ENCODE measurements at regions not wholly inside any gene's neighbourhood (a gene's known extent, or its start where the extent isn't known, plus 50 kb on each side); places are given as distances from the start of the nearest gene placed in this dataset.

DNA sequence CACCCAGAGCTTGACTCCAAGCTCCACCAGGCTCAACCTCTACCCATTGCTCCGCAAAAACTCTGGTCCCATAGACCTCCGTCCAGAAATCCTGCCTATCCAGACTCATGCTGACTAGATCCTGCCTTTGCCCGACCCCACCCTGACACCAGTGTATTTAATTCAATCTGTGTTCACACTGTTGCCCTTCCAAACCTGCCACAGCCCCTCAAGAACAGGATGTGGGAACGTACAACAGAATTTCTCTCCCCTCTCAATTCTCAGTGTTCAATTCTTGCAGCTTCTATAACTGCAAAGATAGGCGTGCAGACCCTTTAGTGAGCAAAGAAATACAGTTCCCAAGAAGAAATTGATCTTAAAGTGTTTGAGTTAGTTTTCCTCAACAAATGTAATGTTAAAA, 154.2 kb upstream of the FRG1 start:
- DNase-seq (ENCODE audit: low read depth) = no peak
- no peak overlapping the region for H3K4me3 ChIP-seq (ENCODE audit: low read depth, low read length)
- TF ChIP-seq, protein P1, sequence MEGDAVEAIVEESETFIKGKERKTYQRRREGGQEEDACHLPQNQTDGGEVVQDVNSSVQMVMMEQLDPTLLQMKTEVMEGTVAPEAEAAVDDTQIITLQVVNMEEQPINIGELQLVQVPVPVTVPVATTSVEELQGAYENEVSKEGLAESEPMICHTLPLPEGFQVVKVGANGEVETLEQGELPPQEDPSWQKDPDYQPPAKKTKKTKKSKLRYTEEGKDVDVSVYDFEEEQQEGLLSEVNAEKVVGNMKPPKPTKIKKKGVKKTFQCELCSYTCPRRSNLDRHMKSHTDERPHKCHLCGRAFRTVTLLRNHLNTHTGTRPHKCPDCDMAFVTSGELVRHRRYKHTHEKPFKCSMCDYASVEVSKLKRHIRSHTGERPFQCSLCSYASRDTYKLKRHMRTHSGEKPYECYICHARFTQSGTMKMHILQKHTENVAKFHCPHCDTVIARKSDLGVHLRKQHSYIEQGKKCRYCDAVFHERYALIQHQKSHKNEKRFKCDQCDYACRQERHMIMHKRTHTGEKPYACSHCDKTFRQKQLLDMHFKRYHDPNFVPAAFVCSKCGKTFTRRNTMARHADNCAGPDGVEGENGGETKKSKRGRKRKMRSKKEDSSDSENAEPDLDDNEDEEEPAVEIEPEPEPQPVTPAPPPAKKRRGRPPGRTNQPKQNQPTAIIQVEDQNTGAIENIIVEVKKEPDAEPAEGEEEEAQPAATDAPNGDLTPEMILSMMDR (conservative IDR thresholded peaks at IDR 0.05; ENCODE audit: low read depth, low read length) = no peak

DNA sequence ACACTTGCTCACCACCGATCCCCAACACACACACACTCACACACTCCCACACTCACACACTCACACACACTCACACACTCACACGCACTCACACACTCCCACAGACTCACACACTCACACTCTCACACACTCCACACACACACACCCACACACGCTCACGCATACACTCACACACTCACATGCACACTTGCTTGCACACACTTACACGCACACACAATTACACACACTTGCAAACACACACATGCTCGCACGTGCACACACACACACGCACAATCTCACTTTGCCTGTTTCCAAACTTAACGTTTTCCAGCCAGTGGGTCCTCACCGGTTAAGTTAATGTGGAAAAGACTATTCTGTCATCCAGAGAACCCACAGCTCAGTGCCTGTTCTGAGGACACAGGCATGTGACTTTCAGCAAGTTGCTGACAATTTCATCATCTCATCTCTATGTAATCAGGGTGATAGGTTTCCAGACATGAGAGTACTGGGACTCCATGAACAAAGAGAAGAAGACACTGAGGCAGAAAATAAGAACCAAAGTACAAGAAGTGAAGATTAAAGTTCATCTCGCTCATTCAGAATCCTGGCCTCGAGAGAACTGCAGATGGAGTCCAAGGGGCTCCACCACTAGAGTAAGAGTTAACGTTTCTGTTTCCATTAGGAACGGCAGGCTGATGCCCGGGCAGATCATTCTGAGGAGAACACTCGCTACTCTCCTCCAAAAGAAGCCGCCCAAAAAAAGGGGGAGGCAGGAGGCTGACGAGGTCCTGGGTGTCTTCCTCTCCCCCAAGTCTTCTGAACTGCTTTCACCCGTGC, 153.2 kb upstream of the FRG1 start:
- no peak for DNase-seq (ENCODE audit: low read depth)
- TF ChIP-seq, protein P1 (conservative IDR thresholded peaks at IDR 0.05; ENCODE audit: low read depth, low read length) = no peak
- H3K4me3 ChIP-seq (ENCODE audit: low read depth, low read length) = no peak overlapping the region

DNA sequence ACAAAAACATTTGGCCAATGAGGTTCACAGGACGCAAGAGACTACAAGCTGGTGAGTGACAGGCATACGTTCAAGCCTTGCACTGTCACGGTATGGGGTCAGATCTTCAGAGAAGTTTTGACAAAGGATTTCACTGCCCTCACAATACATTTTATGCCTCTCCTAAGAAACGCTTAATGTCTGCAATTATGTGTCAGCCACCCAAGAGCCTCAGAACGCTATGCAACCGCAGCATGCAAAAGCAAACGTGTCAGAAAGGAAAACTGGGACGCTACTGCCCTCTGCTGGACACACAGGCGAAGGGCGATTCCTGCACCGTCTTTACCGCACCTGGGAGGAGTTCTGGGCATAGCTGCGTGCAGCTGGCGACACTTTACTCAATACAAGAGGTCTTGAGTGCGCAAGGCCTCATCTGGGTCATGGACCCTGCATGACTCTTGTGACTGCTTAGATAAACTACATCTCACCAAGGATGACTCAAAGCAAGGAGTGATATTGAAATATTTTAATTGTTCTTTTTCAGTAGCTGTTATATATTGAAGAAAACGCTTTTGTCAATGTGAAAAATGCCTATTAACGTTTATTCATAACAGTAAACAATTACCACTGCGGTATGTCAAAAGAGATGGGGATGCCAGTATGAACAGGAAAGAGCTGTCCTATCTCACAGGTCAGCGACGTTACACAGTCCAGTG, 147.6 kb upstream of the FRG1 start:
- TF ChIP-seq, protein P1 (conservative IDR thresholded peaks at IDR 0.05; ENCODE audit: low read depth, low read length) = peak; percentile 86
- DNase-seq (ENCODE audit: low read depth) = peak; percentile 67
- no peak overlapping the region for H3K4me3 ChIP-seq (ENCODE audit: low read depth, low read length)

DNA sequence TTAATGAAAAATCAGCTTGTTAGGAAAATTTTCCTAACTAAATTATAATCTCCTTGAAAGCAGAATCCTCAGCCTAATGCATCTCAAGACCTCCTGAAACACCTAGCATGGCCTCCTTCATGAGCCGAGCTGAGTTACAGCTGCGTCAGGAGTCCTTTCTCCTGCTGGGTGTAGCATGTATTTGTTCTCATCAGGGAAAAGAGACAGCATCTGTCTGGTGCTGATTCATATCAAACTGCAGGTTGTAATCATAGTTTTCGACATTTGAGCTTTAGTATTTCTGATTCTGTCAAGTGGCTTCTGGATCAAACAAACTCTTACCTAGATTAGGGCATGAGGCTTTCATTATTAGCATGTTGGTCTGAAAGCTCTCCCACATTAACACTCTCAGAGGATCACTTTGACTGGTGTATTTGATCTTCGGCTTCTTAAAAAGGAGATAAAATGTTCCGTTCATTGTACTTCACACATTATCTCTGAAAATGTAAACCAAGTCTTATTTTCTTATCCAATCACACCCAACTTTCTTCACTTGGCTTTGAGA, 140.1 kb upstream of the FRG1 start:
- TF ChIP-seq, protein P1 (conservative IDR thresholded peaks at IDR 0.05; ENCODE audit: low read depth, low read length) = no peak
- H3K4me3 ChIP-seq (ENCODE audit: low read depth, low read length) = no peak overlapping the region
- DNase-seq (ENCODE audit: low read depth) = no peak

DNA sequence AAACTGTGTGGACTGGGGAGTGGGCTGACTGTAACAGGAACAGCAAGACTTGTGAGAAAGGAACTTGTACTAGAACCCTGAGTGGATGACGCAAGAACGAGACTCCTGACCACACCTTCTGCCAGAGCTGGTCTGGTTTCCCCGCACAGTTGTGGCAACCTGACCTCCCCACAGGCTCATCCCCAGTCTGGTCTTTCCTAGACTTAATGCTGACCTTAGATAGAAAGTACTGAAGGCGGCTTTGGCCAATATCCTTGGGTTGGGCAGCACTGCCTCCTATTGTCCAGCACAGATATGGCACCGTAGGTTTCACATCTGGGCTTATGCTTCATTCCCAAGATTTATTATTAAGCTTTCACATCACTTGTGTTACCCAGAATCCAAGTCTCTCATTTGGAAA, 137.8 kb upstream of the FRG1 start:
- TF ChIP-seq, protein P1 (conservative IDR thresholded peaks at IDR 0.05; ENCODE audit: low read depth, low read length) = no peak
- no peak overlapping the region for H3K4me3 ChIP-seq (ENCODE audit: low read depth, low read length)
- DNase-seq (ENCODE audit: low read depth) = no peak

DNA sequence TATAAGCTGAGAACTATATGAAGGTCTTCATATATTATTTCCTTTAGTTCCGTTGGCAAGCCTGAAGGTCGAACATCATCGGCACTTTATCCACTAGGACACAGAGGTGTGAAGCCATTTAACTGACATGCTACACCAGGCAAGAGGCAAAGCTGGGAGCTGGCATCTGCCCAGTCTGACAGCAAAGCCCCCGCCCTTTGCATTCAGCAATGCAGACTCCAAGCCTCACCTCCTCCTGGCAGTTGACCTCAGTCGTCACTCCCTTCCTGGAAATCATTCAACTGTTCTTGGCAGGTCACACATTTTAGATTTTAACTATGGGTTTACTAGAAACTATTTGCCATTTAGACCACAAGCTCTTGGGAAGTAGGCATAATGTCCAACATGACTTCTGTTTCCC, 135.8 kb upstream of the FRG1 start:
- no peak for DNase-seq (ENCODE audit: low read depth)
- no peak overlapping the region for H3K4me3 ChIP-seq (ENCODE audit: low read depth, low read length)
- TF ChIP-seq, protein P1 (conservative IDR thresholded peaks at IDR 0.05; ENCODE audit: low read depth, low read length) = no peak
